ENCODE measurements at regions not wholly inside any gene's neighbourhood (a gene's known extent, or its start where the extent isn't known, plus 50 kb on each side); places are given as distances from the start of the nearest gene placed in this dataset.
"Not testable (repeated sequence)": the region's sequence is repeated elsewhere in the genome, so short reads cannot be mapped to it uniquely, and the experiment has no call there.

DNA sequence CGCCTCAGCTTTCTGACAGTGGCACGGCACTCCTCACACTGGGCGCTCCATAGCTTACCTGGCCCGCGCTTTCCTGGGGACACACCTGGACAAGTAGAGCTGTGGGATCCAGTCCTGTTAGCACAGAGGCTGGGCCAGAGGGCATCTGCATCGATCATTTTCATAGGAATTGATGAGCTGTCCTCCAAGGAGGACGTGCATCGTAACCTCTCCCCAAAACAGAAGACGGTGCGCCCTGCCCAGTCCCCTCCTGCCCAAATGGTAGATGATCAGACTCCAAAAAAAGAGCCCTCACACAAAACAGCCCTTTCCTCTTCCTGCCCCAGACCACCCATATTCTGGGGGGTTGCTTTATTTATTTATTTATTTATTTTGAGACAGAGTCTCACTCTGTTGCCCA, 161.2 kb downstream of the CTTN start:
- H3K27ac Mint-ChIP-seq, result no peak overlapping the region
- no peak overlapping the region for H3K4me3 Mint-ChIP-seq
- no peaks in the 10 kb centered on the region for H3K36me3 Mint-ChIP-seq (ENCODE audit: low read depth)
- no peaks in the 10 kb centered on the region for H3K9me3 ChIP-seq (ENCODE audit: control insufficient read depth, low read length, poor library complexity, severe bottlenecking)
- peaks cover 22% of the 10 kb centered on the region for H3K27me3 Mint-ChIP-seq
- DNase-seq, result no peak
- ATAC-seq, result no peak
- H3K4me1 Mint-ChIP-seq, result no peaks in the 10 kb centered on the region

DNA sequence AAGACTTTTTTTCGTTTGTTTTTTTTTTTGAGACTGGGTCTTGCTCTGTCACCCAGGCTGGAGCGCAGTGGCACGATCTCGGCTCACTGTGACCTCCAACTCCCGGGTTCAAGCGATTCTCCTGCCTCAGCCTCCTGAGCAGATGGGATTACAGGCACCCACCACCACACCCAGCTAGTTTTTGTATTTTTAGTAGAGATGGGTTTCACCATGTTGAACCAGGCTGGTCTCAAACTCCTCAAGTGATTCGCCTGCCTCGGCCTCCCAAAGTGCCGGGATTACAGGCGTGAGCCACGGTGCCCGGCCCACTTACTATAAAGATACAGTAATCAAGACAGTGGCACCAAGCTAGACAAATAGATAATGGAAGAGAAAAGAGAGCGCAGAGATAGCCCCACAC, 162.3 kb downstream of the CTTN start:
- not testable (repeated sequence) for H3K4me1 Mint-ChIP-seq; DNase-seq; H3K36me3 Mint-ChIP-seq (ENCODE audit: low read depth); ATAC-seq; H3K4me3 Mint-ChIP-seq; H3K27ac Mint-ChIP-seq; H3K9me3 ChIP-seq (ENCODE audit: control insufficient read depth, low read length, poor library complexity, severe bottlenecking)
- H3K27me3 Mint-ChIP-seq, result peaks cover 23% of the 10 kb centered on the region

DNA sequence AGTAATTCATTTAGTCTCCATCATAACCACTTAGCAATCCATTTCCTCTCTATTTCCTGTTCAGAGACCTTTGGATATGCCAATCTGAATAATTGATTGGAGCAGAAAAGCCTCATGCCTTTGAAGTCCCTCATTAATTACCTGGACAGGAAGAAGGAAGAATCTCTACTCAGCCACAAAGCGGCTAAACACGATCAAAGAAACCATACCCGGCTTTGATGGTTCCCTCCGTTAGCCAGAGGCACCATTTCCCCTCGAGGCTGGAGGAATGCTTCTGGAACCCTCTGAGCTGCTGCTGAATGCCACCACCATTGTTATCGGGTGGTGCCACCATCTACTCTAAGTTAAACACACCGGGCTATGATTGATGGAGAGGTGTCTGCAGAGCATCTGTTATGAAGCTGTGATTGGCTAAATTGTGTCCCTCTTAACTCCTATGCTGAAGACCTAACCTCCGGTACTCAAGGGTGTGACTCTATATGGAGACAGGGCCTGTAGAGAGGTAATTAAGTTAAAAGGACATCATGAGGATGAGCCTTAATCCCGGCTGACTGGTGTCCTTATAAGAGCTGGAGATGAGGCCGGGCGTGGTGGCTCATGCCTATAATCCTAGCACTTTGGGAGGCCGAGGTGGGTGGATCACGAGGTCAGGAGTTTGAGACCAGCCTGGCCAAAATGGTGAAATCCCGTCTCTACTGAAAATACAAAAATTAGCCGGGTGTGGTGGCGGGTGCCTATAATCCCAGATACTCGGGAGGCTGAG, 168.6 kb downstream of the CTTN start:
- DNase-seq (no peak), ATAC-seq (no peak)
- no peaks in the 10 kb centered on the region for H3K36me3 Mint-ChIP-seq (ENCODE audit: low read depth)
- H3K9me3 ChIP-seq (ENCODE audit: control insufficient read depth, low read length, poor library complexity, severe bottlenecking), result no peaks in the 10 kb centered on the region
- H3K4me1 Mint-ChIP-seq, result peaks cover 2% of the 10 kb centered on the region
- H3K4me3 Mint-ChIP-seq, result no peak overlapping the region
- peaks cover 53% of the 10 kb centered on the region for H3K27me3 Mint-ChIP-seq
- H3K27ac Mint-ChIP-seq, result no peak overlapping the region

DNA sequence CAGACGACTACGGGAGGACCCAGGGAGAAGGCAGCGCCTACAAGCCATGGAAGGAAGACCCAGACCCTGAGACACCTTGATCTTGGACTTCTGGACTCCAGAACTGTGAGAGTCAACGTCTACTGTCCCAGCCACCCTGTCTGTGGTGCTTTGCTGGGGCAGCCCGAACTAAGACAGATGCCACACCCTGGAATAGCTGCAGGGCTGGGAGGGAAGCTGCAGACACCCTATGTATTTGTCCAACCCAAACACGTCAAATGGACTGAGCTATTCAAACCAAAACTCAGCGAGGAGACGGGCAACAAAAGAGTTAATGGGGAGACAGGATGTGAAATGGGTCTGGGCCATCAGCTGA, 169.3 kb downstream of the CTTN start:
- H3K4me1 Mint-ChIP-seq, result peaks cover 2% of the 10 kb centered on the region
- ATAC-seq (no peak), DNase-seq (no peak)
- H3K27me3 Mint-ChIP-seq, result peaks cover 57% of the 10 kb centered on the region
- H3K36me3 Mint-ChIP-seq (ENCODE audit: low read depth), result no peaks in the 10 kb centered on the region
- H3K27ac Mint-ChIP-seq, result no peak overlapping the region
- H3K9me3 ChIP-seq (ENCODE audit: control insufficient read depth, low read length, poor library complexity, severe bottlenecking), result no peaks in the 10 kb centered on the region
- H3K4me3 Mint-ChIP-seq, result peak overlapping the region; percentile 12

DNA sequence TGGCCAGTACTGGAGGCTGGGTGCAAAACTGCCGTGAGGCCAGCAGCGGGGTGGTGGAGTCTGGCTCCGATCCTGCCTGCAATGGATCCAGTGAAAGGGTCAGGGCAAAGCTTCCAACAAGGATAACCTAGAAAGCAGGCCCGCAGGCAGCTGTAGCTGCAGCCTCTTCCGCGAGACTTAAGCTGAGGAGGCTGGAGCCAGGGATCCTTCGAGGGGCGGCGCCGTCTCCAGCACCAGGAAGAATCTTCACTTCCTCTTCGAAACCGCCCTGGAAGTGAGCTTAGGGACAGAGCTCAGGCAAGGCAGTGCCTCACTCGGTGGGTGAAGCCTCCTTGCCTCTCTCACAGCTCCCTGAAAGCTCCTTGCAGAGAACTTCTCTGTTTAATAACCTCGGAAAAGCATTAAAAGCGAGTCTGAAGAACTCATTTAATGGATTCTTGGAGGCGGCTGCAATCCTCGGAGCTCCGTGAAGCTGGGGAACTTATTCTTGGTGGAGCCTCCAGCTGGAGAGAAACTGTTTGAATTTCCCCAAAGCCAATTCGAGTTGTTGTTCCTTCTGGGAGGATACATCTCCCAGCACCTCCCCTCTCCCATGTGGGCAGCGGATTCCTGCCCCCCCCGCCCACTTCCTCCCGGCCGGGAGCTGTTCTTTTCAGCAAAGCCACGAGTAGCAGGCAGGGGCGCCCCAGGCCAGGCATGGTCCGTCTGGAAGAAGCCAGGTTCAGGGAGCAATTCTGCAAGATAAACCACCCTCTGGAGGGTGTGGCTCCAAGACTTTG, 169.9 kb downstream of the CTTN start:
- peaks cover 2% of the 10 kb centered on the region for H3K4me1 Mint-ChIP-seq
- peaks cover 58% of the 10 kb centered on the region for H3K27me3 Mint-ChIP-seq
- ATAC-seq (no peak), DNase-seq (no peak)
- no peak overlapping the region for H3K4me3 Mint-ChIP-seq
- H3K36me3 Mint-ChIP-seq (ENCODE audit: low read depth), result no peaks in the 10 kb centered on the region
- H3K9me3 ChIP-seq (ENCODE audit: control insufficient read depth, low read length, poor library complexity, severe bottlenecking), result no peaks in the 10 kb centered on the region
- no peak overlapping the region for H3K27ac Mint-ChIP-seq

DNA sequence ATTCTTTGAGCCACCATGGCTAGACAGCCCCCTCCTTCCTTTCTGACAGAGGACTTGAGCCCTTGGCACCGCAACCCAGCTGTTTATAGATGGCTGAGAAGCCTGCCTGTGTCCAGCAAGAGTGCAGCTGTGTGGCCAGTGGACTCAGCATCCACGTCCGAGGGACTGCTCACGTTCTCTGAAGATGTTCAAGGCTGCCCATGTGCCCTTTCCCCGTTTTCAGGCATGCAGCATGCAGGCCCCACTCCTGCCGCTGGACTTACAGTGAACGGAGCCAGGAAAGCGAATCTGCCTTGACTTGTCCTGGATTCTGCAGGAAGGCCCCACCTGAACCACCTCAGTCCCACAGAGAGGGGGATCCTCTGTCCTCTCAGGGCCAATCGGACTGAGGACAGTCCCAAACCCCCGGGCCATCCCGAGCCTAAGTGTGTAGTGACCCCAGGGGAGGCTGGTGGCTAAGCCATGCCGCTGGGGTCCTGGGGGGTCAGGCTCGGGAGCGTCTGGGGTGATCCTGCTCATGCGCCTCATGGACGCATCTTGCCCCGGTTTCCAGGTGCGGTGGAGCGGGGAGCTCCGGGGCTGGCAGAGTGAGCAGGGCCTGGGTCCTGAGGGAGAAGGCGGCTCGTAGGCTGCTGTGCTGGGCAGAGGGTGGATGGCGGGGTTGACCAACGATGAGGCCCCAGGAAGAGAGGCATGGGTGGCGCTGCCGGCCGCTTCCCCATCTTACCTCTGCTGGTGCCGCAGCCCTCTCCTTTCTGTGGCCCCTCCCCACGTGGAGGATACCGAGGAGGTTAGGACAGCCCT, 170.7 kb downstream of the CTTN start:
- Mint-ChIP-seq H3K27ac (no peak overlapping the region), H3K36me3 (ENCODE audit: low read depth) (no peaks in the 10 kb centered on the region)
- no peak for ATAC-seq

DNA sequence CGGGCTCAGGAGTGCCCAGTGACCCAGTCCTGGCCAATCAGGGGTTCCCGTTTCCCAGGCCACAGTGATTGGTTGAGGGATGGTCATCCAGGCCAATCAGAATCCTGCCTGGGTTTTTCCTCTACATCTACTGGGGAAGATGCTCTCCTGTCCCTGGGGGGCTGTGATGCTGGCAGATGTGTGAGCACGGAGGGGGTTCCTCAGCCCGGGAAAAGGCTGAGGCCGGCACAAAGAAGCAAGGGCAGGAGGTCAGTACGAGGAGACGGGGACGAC, 171.2 kb downstream of the CTTN start:
- Mint-ChIP-seq H3K27ac (no peak overlapping the region), H3K27me3 (peaks cover 61% of the 10 kb centered on the region), H3K36me3 (ENCODE audit: low read depth) (no peaks in the 10 kb centered on the region), H3K4me3 (no peak overlapping the region), H3K4me1 (peaks cover 3% of the 10 kb centered on the region)
- ATAC-seq (no peak), DNase-seq (no peak)
- H3K9me3 ChIP-seq (ENCODE audit: control insufficient read depth, low read length, poor library complexity, severe bottlenecking), result no peaks in the 10 kb centered on the region

More for the DNA sequence above, 170.7 kb downstream of the CTTN start:
- H3K9me3 ChIP-seq (ENCODE audit: control insufficient read depth, low read length, poor library complexity, severe bottlenecking), result no peaks in the 10 kb centered on the region
- no peak overlapping the region for H3K4me3 Mint-ChIP-seq
- H3K4me1 Mint-ChIP-seq, result peaks cover 2% of the 10 kb centered on the region
- peaks cover 61% of the 10 kb centered on the region for H3K27me3 Mint-ChIP-seq
- DNase-seq, result no peak

DNA sequence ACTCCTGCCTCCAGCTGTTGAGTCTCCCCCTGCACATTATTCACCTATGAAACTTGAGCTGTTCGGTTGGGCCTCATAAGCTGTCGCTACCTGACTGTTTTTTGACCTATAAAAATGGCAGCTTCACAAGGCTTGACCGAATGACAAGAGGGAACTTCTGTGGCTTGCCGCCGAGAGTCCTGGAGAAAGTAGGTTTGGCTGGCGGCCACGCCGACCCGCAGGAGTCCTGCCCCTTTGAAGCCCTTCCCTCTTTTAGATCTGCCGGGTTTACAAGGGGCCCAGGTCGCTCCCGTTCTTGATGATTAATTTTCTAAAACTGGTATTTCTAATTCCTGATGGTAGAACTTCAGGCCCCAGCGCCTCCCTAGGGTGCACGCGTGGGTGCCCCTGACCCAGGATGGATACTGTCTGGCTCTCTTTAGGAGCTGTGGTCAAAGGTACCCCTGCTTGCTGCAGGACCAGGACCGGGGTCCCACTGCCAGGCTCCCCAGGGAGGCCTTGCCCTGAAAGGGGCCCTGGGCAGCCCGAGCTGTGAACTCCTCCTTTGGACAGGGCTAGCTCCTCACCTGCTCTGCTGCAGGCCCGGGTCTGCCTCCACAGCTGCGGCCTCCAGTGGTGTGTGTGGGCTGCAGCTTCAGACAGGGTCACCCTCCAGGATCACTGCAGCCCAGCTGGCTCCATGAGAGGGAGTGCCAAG, 171.8 kb downstream of the CTTN start:
- H3K27me3 Mint-ChIP-seq, result peaks cover 66% of the 10 kb centered on the region
- no peak overlapping the region for H3K4me3 Mint-ChIP-seq
- H3K27ac Mint-ChIP-seq, result no peak overlapping the region
- peaks cover 3% of the 10 kb centered on the region for H3K4me1 Mint-ChIP-seq
- H3K9me3 ChIP-seq (ENCODE audit: control insufficient read depth, low read length, poor library complexity, severe bottlenecking), result no peaks in the 10 kb centered on the region
- ATAC-seq (no peak), DNase-seq (no peak)
- H3K36me3 Mint-ChIP-seq (ENCODE audit: low read depth), result no peaks in the 10 kb centered on the region

DNA sequence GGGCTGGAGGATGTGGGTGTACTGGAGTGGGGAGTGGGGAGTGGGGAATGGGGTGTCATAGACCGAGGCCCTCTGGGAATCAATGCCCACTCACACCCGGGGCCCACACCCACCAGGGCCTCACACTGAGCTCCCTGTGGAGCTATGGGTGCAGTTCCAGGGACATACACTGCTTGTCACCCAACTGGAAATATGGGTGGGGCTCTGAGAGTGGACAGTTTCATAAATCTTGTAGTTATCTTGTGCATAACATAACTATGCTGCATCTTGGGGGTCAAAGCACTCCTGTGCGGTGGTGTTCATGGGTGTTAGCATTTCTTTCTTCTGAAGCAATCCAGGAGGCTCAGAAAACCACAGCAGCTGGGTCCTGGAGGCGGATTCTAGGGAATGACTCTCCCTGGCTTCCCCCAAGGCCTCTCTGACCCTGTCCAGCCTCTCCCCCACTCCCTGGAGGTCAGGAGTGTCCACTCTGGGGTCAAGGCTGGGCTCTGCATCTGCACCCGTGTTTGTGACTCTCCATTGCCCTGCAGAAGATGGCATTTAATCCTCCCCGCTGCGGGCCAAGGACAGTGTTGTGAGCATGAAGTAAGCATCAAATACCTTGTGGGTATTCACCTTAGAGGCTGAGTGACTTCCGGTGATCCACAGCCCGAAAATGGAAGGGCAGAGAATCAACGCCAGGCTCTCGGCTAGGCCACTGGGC, 172.5 kb downstream of the CTTN start:
- ATAC-seq, result no peak
- DNase-seq, result no peak
- peaks cover 65% of the 10 kb centered on the region for H3K27me3 Mint-ChIP-seq
- no peak overlapping the region for H3K4me3 Mint-ChIP-seq
- no peaks in the 10 kb centered on the region for H3K9me3 ChIP-seq (ENCODE audit: control insufficient read depth, low read length, poor library complexity, severe bottlenecking)
- no peak overlapping the region for H3K27ac Mint-ChIP-seq
- H3K36me3 Mint-ChIP-seq (ENCODE audit: low read depth), result no peaks in the 10 kb centered on the region
- peaks cover 3% of the 10 kb centered on the region for H3K4me1 Mint-ChIP-seq

DNA sequence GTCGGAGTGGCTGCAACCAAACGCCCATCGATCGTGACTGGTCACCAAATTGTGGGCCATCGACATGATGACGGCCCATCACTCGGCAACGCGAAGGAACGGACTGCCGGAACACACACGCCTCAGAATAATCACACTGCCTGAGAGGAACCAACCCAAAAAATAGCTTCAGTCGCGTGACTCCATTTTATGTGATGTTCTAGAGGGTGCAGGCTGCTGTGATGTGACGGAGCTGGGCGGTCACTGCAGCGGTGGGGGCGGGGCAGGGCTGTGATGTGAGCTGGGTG, 174.6 kb downstream of the CTTN start:
- no peak overlapping the region for H3K4me3 Mint-ChIP-seq
- no peak overlapping the region for H3K27ac Mint-ChIP-seq
- ATAC-seq, result no peak
- H3K9me3 ChIP-seq (ENCODE audit: control insufficient read depth, low read length, poor library complexity, severe bottlenecking), result no peaks in the 10 kb centered on the region
- H3K36me3 Mint-ChIP-seq (ENCODE audit: low read depth), result no peaks in the 10 kb centered on the region
- H3K4me1 Mint-ChIP-seq, result peaks cover 2% of the 10 kb centered on the region
- no peak for DNase-seq
- H3K27me3 Mint-ChIP-seq, result peaks cover 44% of the 10 kb centered on the region

DNA sequence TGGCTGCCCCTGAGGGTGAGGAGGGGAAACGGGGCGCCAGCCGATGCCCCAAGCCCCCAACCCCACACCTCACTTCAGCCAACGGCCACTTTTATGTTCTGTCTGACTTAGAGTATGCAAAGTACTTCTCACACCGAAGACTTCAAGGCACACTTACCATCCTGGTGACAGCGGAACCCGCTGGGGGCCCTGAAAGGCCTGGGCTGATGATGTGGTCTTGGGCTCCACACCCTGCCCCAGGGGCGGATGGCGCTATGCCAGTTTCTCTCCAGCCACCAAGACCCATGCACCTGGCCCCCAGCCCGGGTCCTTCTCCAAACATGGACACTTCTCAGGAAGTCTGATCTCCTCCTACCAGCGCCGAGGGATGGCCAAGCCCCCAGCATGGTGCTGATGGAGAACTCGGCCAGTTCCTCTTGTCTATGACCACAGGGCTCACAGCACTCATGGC, 175.4 kb downstream of the CTTN start:
- H3K4me3 Mint-ChIP-seq, result no peak overlapping the region
- no peaks in the 10 kb centered on the region for H3K36me3 Mint-ChIP-seq (ENCODE audit: low read depth)
- H3K9me3 ChIP-seq (ENCODE audit: control insufficient read depth, low read length, poor library complexity, severe bottlenecking), result no peaks in the 10 kb centered on the region
- H3K4me1 Mint-ChIP-seq, result peaks cover 2% of the 10 kb centered on the region
- H3K27ac Mint-ChIP-seq, result no peak overlapping the region
- DNase-seq (no peak), ATAC-seq (no peak)
- peaks cover 41% of the 10 kb centered on the region for H3K27me3 Mint-ChIP-seq

DNA sequence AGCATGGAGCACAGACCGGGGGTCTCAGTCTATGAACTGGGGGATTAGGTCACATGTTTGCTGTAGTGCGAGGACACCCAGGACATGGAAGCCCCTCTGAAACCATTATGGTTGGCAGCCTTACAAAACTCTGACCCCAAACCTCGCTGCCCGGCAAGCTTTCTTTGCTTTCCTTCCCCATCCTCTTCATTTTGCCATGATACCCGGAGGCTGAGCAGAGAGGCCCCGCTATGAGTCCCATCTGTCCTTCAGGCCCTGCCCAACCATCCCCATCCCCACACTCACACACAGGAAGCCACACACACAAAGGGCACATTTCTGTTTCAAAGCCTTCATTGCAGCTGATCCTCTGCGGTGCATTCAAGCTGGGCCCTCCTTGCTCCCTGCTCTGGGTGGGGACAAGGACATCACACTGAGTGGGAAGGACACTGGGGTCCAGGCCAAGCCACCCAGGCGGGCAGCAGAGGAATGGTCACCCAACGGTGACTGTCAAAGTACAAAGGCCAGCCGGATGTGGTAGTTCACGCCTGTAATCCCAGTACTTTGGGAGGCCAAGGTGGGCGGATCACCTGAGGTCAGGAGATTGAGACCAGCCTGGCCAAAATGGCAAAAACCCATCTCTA, 176.5 kb downstream of the CTTN start:
- Mint-ChIP-seq H3K4me3 (no peak overlapping the region), H3K4me1 (peaks cover 2% of the 10 kb centered on the region), H3K36me3 (ENCODE audit: low read depth) (no peaks in the 10 kb centered on the region), H3K27ac (no peak overlapping the region), H3K27me3 (peaks cover 45% of the 10 kb centered on the region)
- H3K9me3 ChIP-seq (ENCODE audit: control insufficient read depth, low read length, poor library complexity, severe bottlenecking), result no peaks in the 10 kb centered on the region
- DNase-seq (no peak), ATAC-seq (no peak)

Data from T-helper 17 cell (primary cell).